H54 (cell line): ENCODE measurements at regions not wholly inside any gene's neighbourhood (a gene's known extent, or its start where the extent isn't known, plus 50 kb on each side); places are given as distances from the start of the nearest gene placed in this dataset.

Experiments used
- DNase-seq: peaks from one replicate; pipeline ENCODE4 v3.0.0; 2011; ENCODE audit warnings: low spot score, mixed read lengths; ENCODE audit not compliant: insufficient read length
- FAIRE-seq: peaks from 3 replicates; lab custom pipeline; 2011; peaks lifted over from hg19 to GRCh38; lab: Jason Lieb, UNC
- POLR2A ChIP-seq: IDR thresholded peaks from 2 replicates; pipeline ENCODE4 v1.6.1; 2011; ENCODE audit warnings: low read depth, mild to moderate bottlenecking, low read length

GRCh38 chr1:96481409-96481808, 240.2 kb upstream of the PTBP2 start:
- DNase-seq (no peak), FAIRE-seq (no peak)
- TF ChIP-seq POLR2A: no peak

GRCh38 chr1:96482616-96483015, 239.0 kb upstream of the PTBP2 start:
- DNase-seq: no peak
- no peak for TF ChIP-seq POLR2A
- FAIRE-seq: no peak

- DNase-seq (peak; percentile 15), FAIRE-seq (peak; percentile 76)
- no peak for TF ChIP-seq POLR2A
Measured at GRCh38 chr1:96487394-96487793, 234.2 kb upstream of the PTBP2 start.

- TF ChIP-seq POLR2A: no peak
- FAIRE-seq: peak; percentile 50
- DNase-seq: no peak
Measured at GRCh38 chr1:96487971-96488370, 233.6 kb upstream of the PTBP2 start.

DNA sequence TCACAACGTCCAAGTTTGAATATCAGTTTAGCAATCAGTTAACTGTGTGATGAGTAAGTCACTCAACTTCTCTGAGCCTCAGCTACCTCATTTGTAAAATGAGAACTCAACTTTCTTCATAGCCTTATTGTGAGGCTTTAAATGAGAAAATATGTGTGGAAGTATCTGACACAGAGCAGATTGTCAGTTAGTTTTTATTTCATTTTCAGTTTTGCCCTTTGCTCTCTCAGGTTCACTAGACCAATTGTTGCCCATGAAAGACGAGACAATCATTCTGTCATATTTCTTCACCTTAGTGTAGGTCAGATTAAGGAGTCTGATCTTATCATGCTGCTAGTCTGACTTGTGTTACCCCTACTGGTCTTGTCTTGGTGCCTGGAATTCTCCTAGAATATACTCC, 232.8 kb upstream of the PTBP2 start:
- no peak for DNase-seq
- no peak for TF ChIP-seq POLR2A
- no peak for FAIRE-seq

GRCh38 chr1:96492236-96492635, 229.3 kb upstream of the PTBP2 start:
- no peak for DNase-seq
- no peak for FAIRE-seq
- TF ChIP-seq POLR2A: no peak

- TF ChIP-seq POLR2A: no peak
- FAIRE-seq (no peak), DNase-seq (no peak)
Measured at GRCh38 chr1:96498744-96499340, 222.7 kb upstream of the PTBP2 start.

- TF ChIP-seq POLR2A: no peak
- FAIRE-seq: no peak
- DNase-seq: no peak
Measured at GRCh38 chr1:96508233-96508632, 213.4 kb upstream of the PTBP2 start.

DNA sequence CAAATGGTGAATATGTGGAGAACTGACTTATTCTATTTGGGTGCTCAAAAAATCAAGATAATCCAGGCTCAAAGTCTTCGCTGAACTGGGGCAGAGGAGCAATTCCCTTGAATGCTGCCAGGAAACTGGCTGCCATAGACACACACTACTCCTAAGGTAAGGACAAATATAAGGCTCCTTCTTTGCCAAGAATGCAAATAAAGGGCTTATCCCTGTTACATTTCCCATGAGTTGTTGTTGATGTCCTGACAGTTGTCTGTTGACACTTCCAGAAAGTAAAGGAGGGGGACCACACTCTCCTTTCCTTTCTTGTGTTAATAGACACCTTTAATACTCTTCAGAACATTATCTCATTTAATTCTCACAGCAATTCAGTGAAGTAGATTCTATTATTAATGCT, 212.2 kb upstream of the PTBP2 start:
- DNase-seq (no peak), FAIRE-seq (no peak)
- TF ChIP-seq POLR2A: no peak

DNA sequence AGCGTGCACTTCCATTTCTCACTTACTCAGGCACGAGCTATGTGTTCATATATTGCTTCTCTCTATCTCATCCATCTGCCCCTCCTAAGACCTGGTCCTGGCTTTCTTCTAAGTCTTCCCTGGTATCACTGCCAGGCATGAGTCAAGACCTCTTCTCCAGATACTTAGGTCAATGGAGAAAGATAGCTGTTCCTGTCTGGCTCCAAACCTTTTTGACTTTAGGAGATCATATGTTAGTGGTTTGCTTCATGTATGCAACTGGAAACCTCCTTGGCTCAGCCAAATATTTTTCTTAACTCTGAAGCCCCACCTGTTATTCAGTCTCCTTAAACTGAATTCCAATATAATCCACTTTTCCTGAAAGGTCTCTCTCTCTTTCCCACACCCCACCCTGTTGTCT, 211.6 kb upstream of the PTBP2 start:
- FAIRE-seq (no peak), DNase-seq (no peak)
- no peak for TF ChIP-seq POLR2A

- DNase-seq (no peak), FAIRE-seq (no peak)
- no peak for TF ChIP-seq POLR2A
Measured at GRCh38 chr1:96510391-96510790, 211.2 kb upstream of the PTBP2 start.

DNA sequence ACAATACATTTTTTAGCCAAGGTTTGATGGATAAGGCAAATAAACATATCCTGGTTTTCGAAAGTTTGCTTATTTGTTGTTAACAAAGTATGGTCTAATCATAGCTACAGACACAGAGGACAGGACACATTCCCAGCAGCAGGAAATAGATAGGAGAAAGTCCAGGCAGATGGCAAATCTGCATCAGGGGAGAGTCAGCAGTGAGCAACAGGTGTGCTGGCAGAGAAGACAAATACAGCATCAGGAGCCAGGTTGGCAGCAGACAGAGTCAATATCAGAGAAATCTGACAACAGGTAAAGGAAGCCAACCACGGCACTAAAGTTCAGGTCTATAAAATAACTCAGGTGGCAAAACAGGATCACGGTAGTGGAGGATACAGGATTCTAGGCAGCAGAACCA, 210.7 kb upstream of the PTBP2 start:
- DNase-seq: no peak
- no peak for TF ChIP-seq POLR2A
- peak; percentile 41 for FAIRE-seq

DNA sequence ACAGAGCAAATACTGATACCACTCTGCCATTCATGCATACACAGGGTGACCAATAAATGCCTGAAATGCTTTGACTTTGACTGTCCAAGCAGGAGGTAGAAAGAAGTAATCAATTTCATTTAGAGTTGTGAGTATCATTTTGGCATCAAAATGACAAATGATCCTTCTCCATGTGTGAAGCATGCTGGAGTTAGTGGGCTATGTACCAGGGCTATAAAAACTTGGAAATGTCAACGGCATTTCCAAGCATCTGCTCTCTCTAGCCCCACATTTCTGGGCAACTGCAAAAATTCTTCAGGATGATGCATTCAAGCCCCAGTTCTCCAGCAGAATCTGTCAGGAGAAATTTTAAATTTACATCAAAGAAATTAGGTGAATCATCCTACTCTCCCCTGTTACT, 208.4 kb upstream of the PTBP2 start:
- TF ChIP-seq POLR2A: no peak
- FAIRE-seq: no peak
- no peak for DNase-seq

GRCh38 chr1:96515430-96515829, 206.2 kb upstream of the PTBP2 start:
- DNase-seq (no peak), FAIRE-seq (no peak)
- TF ChIP-seq POLR2A: no peak

DNA sequence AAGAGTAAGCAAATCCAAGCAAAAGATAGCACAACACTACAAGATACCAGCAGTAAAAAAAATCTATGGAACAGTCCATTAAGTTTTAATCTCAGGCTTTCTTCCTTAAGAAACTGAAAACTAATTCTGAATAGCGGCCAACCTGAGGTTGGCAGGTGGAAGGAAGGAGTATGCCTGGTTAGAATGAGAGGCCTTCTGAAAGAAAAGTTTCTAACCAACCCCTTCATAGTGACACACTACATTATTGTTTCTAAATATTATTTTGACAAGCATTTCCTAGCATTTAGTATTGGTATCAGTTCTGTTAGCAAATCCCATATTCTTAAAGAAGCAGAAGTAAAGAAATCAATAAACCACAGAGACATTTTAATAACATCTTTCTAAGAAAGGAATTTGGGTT, 205.7 kb upstream of the PTBP2 start:
- FAIRE-seq (no peak), DNase-seq (no peak)
- TF ChIP-seq POLR2A: no peak
